DOHH2 (cell line): ENCODE measurements at regions not wholly inside any gene's neighbourhood (a gene's known extent, or its start where the extent isn't known, plus 50 kb on each side); places are given as distances from the start of the nearest gene placed in this dataset.

Experiments
- CTCF ChIP-seq: fragments of 200-600 bp; sonication (generic); IDR thresholded peaks from one replicate; pipeline ENCODE4 v1.5.1; 2014; ENCODE audit warnings: antibody characterized with exemption, mild to moderate bottlenecking, low read depth, low read length; ENCODE audit not compliant: poor library complexity, severe bottlenecking
- EZH2phosphoT487 ChIP-seq: fragments of 200-600 bp; sonication (generic); IDR thresholded peaks from 2 replicates; pipeline ENCODE4 v1.6.1; 2017; ENCODE audit warnings: borderline replicate concordance, mild to moderate bottlenecking, antibody characterized with exemption, low read length, moderate library complexity, mixed read lengths

GRCh38 chr17:14925498-14925897 is 339.6 kb downstream of the PMP22 start:
- TF ChIP-seq CTCF (no peak), EZH2phosphoT487 (no peak)
